HL-60 (cell line): ENCODE measurements at regions not wholly inside any gene's neighbourhood (a gene's known extent, or its start where the extent isn't known, plus 50 kb on each side); places are given as distances from the start of the nearest gene placed in this dataset.

ENCODE experiments used
- DNase-seq, 2 experiments: peaks; one replicate each; pipeline ENCODE4 v3.0.0-alpha.2; 2010 to 2020; ENCODE audit warnings: low read depth in 1 of 2, low spot score in 1 of 2
- H3K27ac ChIP-seq: fragments of 250-450 bp; sonication (Bioruptor Pico); replicated peaks from 2 replicates; pipeline ENCODE4 v1.5.1; 2020; ENCODE audit warnings: mild to moderate bottlenecking, moderate library complexity
- H3K27me3 ChIP-seq: fragments of 250-450 bp; sonication (Bioruptor Pico); 2 replicates; pipeline ENCODE4 v1.5.1; 2021; ENCODE audit warnings: mild to moderate bottlenecking, moderate library complexity; ENCODE audit not compliant: insufficient read depth, poor library complexity, severe bottlenecking
- H3K4me3 ChIP-seq: replicated peaks from 2 replicates; pipeline ENCODE4 v1.5.1; 2011; ENCODE audit warnings: mild to moderate bottlenecking, control low read depth, low read length; ENCODE audit not compliant: insufficient read depth
- GABPA ChIP-seq: IDR thresholded peaks from 2 replicates; pipeline ENCODE4 v1.6.1; 2012; ENCODE audit warnings: low read depth
- POLR2AphosphoS5 ChIP-seq: IDR thresholded peaks from 2 replicates; pipeline ENCODE4 v1.6.1; 2012; ENCODE audit warnings: low read depth
- SPI1 ChIP-seq: IDR thresholded peaks from 2 replicates; pipeline ENCODE4 v1.6.1; 2012; ENCODE audit warnings: low read depth, mild to moderate bottlenecking, borderline replicate concordance
- TF ChIP-seq, protein P1 (sequence below): IDR thresholded peaks from one replicate; pipeline ENCODE4 v1.5.1; 2011; ENCODE audit warnings: low read length, control low read depth, inconsistent platforms; ENCODE audit not compliant: insufficient read depth
- TF ChIP-seq, protein P2 (sequence below): IDR thresholded peaks from 2 replicates; pipeline ENCODE4 v1.6.1; 2012; ENCODE audit warnings: low read depth; ENCODE audit not compliant: insufficient replicate concordance

DNA sequence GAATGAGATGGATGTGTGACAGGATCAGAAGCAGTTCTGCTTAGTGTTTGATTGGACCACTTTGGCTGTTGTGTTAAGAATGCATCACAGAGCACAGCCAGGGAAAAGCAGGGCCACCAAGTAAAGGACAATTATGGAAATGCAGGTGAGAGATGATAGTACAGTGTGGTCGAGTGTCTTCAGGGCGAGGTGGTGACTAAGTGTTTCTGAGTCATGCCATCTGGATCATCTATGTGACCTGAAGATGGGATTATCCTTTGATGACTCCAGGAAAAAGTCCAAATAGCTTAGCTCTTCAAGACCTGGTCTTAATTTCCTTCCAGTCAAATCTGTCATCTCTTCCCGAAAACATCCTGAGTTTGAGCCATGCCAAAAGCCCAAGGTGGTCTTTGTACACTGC is 523.2 kb upstream of the IGFBP3 start:
- Histone ChIP-seq H3K27ac (no peak overlapping the region), H3K4me3 (no peak overlapping the region), H3K27me3 (no peaks in the 10 kb centered on the region)
- DNase-seq, result no peak
- TF ChIP-seq, protein P1, sequence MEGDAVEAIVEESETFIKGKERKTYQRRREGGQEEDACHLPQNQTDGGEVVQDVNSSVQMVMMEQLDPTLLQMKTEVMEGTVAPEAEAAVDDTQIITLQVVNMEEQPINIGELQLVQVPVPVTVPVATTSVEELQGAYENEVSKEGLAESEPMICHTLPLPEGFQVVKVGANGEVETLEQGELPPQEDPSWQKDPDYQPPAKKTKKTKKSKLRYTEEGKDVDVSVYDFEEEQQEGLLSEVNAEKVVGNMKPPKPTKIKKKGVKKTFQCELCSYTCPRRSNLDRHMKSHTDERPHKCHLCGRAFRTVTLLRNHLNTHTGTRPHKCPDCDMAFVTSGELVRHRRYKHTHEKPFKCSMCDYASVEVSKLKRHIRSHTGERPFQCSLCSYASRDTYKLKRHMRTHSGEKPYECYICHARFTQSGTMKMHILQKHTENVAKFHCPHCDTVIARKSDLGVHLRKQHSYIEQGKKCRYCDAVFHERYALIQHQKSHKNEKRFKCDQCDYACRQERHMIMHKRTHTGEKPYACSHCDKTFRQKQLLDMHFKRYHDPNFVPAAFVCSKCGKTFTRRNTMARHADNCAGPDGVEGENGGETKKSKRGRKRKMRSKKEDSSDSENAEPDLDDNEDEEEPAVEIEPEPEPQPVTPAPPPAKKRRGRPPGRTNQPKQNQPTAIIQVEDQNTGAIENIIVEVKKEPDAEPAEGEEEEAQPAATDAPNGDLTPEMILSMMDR, result no peak
- TF ChIP-seq SPI1, result no peak
- TF ChIP-seq, protein P2, sequence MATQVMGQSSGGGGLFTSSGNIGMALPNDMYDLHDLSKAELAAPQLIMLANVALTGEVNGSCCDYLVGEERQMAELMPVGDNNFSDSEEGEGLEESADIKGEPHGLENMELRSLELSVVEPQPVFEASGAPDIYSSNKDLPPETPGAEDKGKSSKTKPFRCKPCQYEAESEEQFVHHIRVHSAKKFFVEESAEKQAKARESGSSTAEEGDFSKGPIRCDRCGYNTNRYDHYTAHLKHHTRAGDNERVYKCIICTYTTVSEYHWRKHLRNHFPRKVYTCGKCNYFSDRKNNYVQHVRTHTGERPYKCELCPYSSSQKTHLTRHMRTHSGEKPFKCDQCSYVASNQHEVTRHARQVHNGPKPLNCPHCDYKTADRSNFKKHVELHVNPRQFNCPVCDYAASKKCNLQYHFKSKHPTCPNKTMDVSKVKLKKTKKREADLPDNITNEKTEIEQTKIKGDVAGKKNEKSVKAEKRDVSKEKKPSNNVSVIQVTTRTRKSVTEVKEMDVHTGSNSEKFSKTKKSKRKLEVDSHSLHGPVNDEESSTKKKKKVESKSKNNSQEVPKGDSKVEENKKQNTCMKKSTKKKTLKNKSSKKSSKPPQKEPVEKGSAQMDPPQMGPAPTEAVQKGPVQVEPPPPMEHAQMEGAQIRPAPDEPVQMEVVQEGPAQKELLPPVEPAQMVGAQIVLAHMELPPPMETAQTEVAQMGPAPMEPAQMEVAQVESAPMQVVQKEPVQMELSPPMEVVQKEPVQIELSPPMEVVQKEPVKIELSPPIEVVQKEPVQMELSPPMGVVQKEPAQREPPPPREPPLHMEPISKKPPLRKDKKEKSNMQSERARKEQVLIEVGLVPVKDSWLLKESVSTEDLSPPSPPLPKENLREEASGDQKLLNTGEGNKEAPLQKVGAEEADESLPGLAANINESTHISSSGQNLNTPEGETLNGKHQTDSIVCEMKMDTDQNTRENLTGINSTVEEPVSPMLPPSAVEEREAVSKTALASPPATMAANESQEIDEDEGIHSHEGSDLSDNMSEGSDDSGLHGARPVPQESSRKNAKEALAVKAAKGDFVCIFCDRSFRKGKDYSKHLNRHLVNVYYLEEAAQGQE, result no peak
- TF ChIP-seq POLR2AphosphoS5, result no peak

DNA sequence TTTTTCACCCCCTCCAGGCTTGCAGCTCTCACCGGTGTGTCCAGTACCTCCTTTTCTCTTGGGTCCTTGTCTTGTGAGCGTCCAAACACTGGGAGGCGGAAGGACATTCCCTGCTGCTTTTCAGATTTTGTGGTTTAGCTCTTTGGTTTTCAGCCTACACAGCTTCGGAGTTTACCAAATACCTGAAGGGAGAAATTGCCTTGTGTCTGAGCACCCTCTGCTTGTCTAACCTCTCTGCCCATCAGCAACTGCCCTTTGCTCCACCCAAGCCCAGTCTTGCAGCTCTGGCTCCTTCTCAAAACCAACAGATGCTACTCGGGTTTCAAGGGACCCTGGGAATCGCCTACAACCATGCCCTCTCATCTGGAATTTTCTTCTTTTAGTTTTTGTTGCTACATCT is 519.1 kb upstream of the IGFBP3 start:
- TF ChIP-seq, protein P1, result no peak
- TF ChIP-seq SPI1 (no peak), POLR2AphosphoS5 (no peak), GABPA (no peak)
- TF ChIP-seq, protein P2, result no peak
- no peaks in the 10 kb centered on the region for H3K27me3 ChIP-seq
- no peak for DNase-seq
- no peak overlapping the region for H3K4me3 ChIP-seq
- H3K27ac ChIP-seq, result no peak overlapping the region

DNA sequence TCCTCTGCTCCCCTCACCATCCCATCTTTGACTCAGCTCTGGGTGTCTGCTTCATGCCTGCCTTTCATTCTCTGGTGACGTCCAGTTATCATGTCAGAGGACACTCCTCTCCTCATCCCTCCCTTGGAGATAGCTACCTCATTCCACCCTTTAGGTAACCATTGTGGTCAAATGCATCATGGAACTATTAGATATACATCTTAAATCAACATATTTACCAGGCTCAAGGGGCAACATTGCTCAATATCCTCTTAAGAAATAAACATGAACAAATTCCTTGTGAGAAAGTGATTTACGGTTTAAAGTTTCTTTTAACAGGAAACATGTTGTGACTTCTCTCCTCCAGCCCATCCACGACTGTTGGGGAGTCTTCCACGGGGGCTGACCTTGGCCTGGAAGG is 511.6 kb upstream of the IGFBP3 start:
- no peak overlapping the region for H3K27ac ChIP-seq
- TF ChIP-seq, protein P1, result no peak
- TF ChIP-seq SPI1 (no peak), GABPA (no peak), POLR2AphosphoS5 (no peak)
- TF ChIP-seq, protein P2, result no peak
- no peak for DNase-seq

More for the DNA sequence above, 511.6 kb upstream of the IGFBP3 start:
- H3K27me3 ChIP-seq, result no peaks in the 10 kb centered on the region
- no peak overlapping the region for H3K4me3 ChIP-seq
